OCI-LY7 (cell line): ENCODE measurements at regions not wholly inside any gene's neighbourhood (a gene's known extent, or its start where the extent isn't known, plus 50 kb on each side); places are given as distances from the start of the nearest gene placed in this dataset.

Experiments used
- CTCF ChIP-seq: fragments of 200-600 bp; sonication (generic); conservative IDR thresholded peaks from 2 replicates; pipeline ENCODE4 v1.5.1; 2014; ENCODE audit warnings: mild to moderate bottlenecking, antibody characterized with exemption, low read length, moderate library complexity, mixed read lengths
- EZH2phosphoT487 ChIP-seq: fragments of 200-600 bp; sonication (generic); IDR thresholded peaks from 2 replicates; pipeline ENCODE4 v1.6.1; 2018; ENCODE audit warnings: low read depth, borderline replicate concordance, mild to moderate bottlenecking, mixed run types, antibody characterized with exemption, low read length, moderate library complexity, mixed read lengths

- no peak for TF ChIP-seq CTCF
- TF ChIP-seq EZH2phosphoT487, result no peak
Measured at GRCh38 chr6:2346078-2346477, 100.7 kb upstream of the GMDS start.
